Lower leg skin (tissue), 4 donors: ENCODE measurements at regions not wholly inside any gene's neighbourhood (a gene's known extent, or its start where the extent isn't known, plus 50 kb on each side); places are given as distances from the start of the nearest gene placed in this dataset.

Experiments used
- DNase-seq, 2 donors: peaks; one replicate each; pipeline ENCODE4 v3.0.0-alpha.2; 2019; ENCODE audit warnings: low spot score in 2 of 2
- H3K4me3 ChIP-seq: fragments of 200-600 bp; sonication (generic); 2 replicates; pipeline ENCODE4 v1.5.1; 2017; ENCODE audit warnings: mild to moderate bottlenecking, low read depth; ENCODE audit not compliant: poor library complexity, severe bottlenecking
- POLR2A ChIP-seq, 2 donors: fragments of 450-650 bp; IDR thresholded peaks; one replicate each; pipeline ENCODE4 v1.6.1; 2016 to 2017; ENCODE audit warnings: antibody characterized with exemption in 2 of 2, mild to moderate bottlenecking in 1 of 2, moderate library complexity in 1 of 2
- WGBS, 2 donors: methylation state at CpG; one replicate each; pipeline ENCODE4 v1.1.5; 2018; 5-methylcytosine and 5-hydroxymethylcytosine counted together
- intact Hi-C: fragments of 100-400 bp; cut with DNase I; formaldehyde crosslinking; loops from one replicate; pipeline ENCODE4 v1.15.0; 2023; ENCODE audit warnings: low total_unique reads
- TF ChIP-seq, protein P1 (sequence below), 3 donors: fragments of 450-650 bp; IDR thresholded peaks; one replicate each; pipeline ENCODE4 v1.5.1; 2016; ENCODE audit warnings: antibody characterized with exemption in 3 of 3, mild to moderate bottlenecking in 3 of 3, moderate library complexity in 2 of 3

DNA sequence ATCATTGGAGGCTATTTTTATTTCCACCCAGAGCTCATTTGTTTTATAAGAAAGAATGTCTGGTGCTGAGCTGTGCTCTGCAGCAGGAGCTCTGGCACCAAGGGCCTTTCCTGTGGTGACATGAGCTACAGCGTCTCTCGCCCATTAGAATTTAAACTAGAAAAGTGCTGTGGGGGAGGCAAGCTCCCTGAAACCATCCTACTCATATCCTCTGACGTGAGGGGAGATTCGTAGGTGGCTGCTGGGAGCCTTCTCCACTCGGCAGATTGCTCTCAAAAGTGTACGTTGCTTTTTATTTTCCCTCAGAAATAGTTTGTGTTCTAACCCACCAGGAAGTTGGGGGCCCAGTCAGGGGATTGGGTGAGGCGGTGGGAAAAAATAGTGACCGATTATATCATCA, 76.3 kb upstream of the ARHGEF3 start:
- intact Hi-C loops, result no loop called here
- H3K4me3 ChIP-seq, result no peak overlapping the region
- TF ChIP-seq, protein P1, sequence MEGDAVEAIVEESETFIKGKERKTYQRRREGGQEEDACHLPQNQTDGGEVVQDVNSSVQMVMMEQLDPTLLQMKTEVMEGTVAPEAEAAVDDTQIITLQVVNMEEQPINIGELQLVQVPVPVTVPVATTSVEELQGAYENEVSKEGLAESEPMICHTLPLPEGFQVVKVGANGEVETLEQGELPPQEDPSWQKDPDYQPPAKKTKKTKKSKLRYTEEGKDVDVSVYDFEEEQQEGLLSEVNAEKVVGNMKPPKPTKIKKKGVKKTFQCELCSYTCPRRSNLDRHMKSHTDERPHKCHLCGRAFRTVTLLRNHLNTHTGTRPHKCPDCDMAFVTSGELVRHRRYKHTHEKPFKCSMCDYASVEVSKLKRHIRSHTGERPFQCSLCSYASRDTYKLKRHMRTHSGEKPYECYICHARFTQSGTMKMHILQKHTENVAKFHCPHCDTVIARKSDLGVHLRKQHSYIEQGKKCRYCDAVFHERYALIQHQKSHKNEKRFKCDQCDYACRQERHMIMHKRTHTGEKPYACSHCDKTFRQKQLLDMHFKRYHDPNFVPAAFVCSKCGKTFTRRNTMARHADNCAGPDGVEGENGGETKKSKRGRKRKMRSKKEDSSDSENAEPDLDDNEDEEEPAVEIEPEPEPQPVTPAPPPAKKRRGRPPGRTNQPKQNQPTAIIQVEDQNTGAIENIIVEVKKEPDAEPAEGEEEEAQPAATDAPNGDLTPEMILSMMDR (IDR thresholded peaks at IDR 0.05), result no peak
- TF ChIP-seq POLR2A (IDR thresholded peaks at IDR 0.05), result no peak
- 54 to 66% methylated on average over 8 of the region's 8 CpGs for WGBS, 2 donors
- no peak for DNase-seq

DNA sequence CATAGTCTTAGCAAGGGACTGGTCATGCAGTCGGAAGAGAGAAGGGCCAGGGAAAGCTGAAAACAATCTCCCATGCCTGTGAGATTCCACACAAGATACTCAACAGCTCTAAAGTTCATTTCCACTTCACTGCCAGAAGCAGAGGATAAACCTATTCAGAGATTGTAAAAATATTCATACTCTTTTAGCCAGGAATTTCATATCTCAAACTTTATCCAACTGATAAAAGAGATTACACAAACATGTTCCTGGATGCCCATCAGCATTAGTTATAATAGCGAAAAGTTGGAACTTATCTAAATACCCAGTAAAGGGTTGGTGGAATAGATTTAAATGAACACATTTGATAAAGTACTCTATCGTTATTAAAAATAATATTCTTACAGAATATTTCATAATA, 75.2 kb upstream of the ARHGEF3 start:
- H3K4me3 ChIP-seq, result no peak overlapping the region
- TF ChIP-seq, protein P1 (IDR thresholded peaks at IDR 0.05), result no peak
- no peak for TF ChIP-seq POLR2A (IDR thresholded peaks at IDR 0.05)
- DNase-seq, result no peak
- 48 to 72% methylated on average over 2 to 3 of the region's 3 CpGs for WGBS, 2 donors
- intact Hi-C loops, result no loop called here

DNA sequence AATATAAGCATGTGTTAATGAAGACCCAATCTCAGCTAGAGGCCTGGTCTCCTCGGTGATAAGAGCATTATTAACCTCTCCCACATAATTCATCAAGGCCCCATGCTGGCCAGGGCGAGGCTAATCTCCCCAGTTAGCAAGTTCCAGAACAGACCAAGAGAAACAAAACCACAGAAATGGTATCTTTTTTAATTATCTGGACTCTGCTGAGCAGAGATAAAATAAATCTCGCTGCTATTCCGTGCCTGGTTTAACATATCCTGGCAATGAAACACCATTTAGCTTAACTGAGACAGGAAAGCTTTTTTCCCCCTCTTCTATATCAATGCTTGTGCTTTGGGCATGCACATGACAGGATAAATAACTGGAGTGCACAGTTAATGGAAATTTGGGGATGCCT, 72.5 kb upstream of the ARHGEF3 start:
- DNase-seq, result no peak
- intact Hi-C loops, result no loop called here
- TF ChIP-seq, protein P1 (IDR thresholded peaks at IDR 0.05), result no peak
- TF ChIP-seq POLR2A (IDR thresholded peaks at IDR 0.05), result no peak
- H3K4me3 ChIP-seq, result no peak overlapping the region
- 83 to 86% methylated on average over 4 of the region's 4 CpGs for WGBS, 2 donors

DNA sequence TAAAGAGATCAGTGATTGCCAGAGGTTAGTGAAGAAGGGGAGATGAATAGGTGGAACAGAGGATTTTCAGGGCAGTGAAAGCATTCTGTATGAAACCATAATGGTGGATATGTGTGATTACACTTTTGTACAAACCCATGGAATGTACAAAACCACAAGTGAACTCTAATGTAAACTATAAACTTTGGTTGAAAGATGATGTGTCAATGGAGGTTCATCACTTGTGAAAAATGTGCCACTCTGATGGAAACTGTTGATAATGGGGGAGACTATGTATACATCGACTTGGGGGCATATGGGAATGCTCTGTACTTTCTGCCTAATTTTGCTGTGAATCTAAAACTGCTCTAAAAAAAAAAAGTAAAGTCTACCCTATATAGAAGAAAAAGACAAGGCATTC, 68.7 kb upstream of the ARHGEF3 start:
- TF ChIP-seq POLR2A (IDR thresholded peaks at IDR 0.05), result no peak
- TF ChIP-seq, protein P1 (IDR thresholded peaks at IDR 0.05), result no peak
- intact Hi-C loops, result no loop called here
- DNase-seq, result no peak
- no peak overlapping the region for H3K4me3 ChIP-seq
- 73 to 75% methylated on average over 1 of the region's 1 CpG for WGBS, 2 donors

DNA sequence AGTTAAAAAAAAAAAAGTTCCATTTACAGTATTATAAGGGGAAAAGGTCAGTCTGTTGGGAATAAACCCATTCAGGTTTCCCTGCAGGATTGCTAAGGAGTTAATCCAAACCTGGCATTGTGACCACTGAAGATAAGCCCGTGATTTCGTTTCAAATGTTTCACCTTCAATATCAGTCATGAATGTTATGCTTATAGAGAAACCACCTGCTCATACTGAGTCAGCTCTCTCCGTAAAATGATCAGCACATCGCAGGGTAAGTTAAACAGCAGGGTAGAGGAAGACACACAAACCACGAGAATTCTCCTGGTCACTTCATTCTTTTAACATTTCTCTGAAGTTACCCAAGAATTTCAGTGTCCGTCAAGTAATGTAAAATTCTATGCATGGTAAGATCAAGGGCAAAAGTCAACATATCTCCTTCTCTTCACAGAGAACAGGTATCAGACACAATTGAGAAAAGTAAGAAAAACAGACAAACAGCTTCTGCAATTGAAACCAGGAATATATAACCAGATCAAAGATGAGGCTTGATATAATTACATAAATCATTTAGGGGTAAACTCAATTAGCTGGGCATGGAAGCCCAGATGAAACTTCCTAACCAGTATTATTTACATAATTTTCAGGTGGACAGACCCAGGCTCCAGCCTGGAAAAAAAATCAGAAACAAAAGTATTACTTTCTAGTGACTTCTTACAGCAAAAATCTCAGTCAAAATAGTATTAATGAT, 67.6 kb upstream of the ARHGEF3 start:
- TF ChIP-seq, protein P1 (IDR thresholded peaks at IDR 0.05), result no peak
- TF ChIP-seq POLR2A (IDR thresholded peaks at IDR 0.05), result no peak
- no peak overlapping the region for H3K4me3 ChIP-seq
- no peak for DNase-seq
- WGBS, 2 donors, result 82 to 88% methylated on average over 6 of the region's 6 CpGs
- intact Hi-C loops, result no loop called here

DNA sequence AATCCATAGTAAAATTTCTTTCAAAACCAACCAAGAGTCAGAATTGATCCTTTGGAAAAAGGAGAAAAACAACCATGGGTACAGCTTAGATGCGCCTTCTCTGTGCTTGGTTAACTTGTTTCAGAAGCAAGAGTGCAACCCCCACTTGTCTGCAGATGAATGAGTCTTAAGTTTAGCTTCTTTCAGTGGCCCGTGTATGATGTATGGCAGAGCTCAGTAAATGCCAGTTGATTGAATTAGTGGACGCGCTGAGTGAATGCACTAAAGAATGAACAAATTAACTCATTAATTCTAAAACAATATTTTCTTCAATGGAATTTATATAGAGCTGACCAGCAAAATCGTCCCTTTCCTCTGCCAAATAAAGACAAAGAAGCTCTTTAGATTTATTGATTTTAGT, 67.0 kb upstream of the ARHGEF3 start:
- intact Hi-C loops, result no loop called here
- 92 to 94% methylated on average over 5 of the region's 5 CpGs for WGBS, 2 donors
- no peak for DNase-seq
- TF ChIP-seq POLR2A (IDR thresholded peaks at IDR 0.05), result no peak
- TF ChIP-seq, protein P1 (IDR thresholded peaks at IDR 0.05), result no peak
- H3K4me3 ChIP-seq, result no peak overlapping the region
